GM04503 (cell line): ENCODE measurements at regions not wholly inside any gene's neighbourhood (a gene's known extent, or its start where the extent isn't known, plus 50 kb on each side); places are given as distances from the start of the nearest gene placed in this dataset.
"Not testable (repeated sequence)": the region's sequence is repeated elsewhere in the genome, so short reads cannot be mapped to it uniquely, and the experiment has no call there.

Experiments
- DNase-seq: peaks from one replicate; pipeline ENCODE4 v3.0.0-alpha.2; 2012; ENCODE audit warnings: low read depth

DNA sequence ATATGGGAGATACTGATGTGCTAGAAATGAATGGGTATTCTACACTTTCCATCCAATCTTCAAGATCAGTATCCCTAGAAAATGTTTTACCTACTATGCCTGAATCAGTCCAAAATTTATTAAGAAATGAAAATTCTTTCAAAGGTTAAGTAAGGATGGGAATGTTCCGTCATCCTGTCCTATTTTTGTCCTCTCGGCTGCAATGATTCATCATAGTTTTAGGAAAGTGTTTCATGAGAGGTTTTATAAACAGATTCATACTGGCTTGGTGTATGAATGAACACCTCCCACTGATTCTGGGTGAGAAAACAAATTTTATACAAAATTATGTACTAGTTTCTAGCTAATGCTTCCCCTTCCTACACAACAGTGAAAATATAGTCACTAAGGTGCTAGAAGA is 504.6 kb upstream of the NR5A2 start:
- peak; percentile 9 for DNase-seq

GRCh38 chr1:199529324-199529723 is 498.2 kb upstream of the NR5A2 start:
- DNase-seq = no peak

GRCh38 chr1:199533361-199533760 is 494.1 kb upstream of the NR5A2 start:
- DNase-seq = not testable (repeated sequence)

DNA sequence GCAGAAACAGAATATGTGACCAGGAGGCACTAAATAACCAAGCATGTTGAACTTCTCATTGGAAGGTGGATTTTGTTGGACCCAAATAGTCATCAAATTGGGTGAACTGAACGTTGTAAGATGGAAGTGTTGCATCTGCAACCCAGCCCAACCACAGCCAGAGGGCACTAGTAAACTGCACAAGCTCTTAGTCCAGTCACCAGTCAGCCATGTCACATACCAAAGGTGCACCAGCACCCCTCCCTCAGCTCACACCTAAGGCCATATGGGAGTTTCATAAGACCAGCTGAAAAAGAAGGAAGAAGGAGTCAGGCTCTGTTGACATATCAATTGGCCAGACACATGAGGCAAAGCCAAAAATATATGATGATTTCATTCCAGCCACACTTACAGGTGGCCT is 481.7 kb upstream of the NR5A2 start:
- DNase-seq = no peak

- no peak for DNase-seq
Measured at GRCh38 chr1:199546323-199546722, 481.2 kb upstream of the NR5A2 start.

- no peak for DNase-seq
Measured at GRCh38 chr1:199549421-199549820, 478.1 kb upstream of the NR5A2 start.

- DNase-seq = no peak
Measured at GRCh38 chr1:199550199-199551065, 477.1 kb upstream of the NR5A2 start.

DNA sequence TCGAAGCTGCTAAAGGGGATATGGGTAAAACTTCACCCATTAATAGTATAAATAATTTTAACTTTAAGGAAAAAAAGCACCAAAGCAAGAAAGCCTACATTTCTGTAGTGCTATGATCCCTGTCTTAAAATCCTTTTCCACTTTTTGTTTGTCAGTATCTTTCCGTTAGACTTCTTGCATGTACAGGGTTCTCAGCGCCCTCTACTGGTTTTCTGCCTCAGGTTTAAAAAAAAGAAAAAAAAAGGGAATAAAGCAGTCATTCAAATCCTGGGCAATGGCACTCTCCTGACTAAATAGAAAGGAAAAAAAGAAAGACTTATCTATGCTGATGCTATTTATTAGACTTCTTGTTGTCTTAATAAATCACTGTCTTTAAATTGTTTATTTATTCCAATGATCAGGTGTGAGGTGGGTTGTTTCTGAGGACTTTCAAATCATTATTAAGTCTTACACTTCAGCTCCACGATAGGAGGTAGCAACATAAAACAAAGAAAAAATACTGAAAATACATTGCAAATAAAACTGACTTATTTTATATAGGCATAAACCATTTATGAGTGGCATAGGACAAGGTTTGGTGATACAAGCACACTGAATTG is 475.4 kb upstream of the NR5A2 start:
- peak; percentile 12 for DNase-seq

DNA sequence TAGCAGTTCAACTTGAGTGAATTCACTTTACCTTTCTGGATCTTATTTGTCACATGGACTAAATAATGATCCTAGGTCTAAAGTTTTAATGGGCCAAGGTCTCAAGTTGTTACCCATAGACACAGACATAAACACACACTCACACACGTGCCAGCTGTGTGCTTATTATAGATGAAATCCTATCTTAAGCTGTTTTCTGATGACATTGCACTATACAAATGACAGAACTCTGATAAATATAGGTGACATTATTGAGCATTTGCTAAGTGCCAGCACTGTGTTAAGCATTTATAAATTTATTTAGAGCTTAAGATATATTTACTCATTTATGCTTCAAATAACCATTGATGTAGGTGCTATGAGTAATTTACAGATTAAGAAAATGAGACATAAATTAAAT is 474.4 kb upstream of the NR5A2 start:
- DNase-seq = no peak

DNA sequence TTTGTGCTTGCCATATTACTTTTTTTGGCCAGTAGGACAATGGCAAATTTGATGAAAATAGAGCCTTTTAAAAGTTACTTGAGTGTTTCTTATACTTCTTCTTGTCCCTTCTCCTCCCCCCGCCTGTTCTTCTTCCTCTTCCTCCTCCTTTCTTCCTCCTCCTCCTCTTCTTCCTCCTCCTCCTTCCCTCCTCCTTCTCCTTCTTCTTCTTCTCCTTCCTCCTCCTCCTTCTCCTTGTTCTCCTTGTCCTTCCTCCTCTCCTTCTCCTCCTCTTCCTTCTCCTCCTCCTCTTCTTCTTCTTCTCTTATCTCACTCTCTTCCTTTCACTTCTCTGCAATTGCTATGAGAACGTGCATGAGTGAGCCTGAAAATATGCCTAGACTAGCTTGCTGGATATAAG is 466.2 kb upstream of the NR5A2 start:
- DNase-seq = no peak

- DNase-seq = no peak
Measured at GRCh38 chr1:199573047-199573446, 454.5 kb upstream of the NR5A2 start.

DNA sequence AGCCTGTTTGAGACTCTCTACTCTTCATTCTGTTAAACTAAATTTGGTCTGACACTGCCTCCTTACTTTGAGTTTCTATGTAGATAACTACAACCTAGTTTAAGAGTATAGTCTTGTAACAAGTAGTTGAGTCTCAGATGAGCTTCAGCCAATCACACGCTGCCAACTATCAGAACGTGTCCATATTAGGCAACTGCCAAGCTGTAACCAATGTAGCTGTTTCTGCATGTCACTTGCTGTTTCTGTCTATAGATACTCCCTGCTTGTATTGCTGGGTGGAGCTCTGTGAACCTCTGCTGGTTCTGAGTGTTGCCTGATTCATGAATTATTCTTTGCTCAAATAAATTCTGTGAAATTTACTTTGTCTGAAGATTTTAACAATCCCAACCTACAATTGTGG is 452.6 kb upstream of the NR5A2 start:
- no peak for DNase-seq

DNA sequence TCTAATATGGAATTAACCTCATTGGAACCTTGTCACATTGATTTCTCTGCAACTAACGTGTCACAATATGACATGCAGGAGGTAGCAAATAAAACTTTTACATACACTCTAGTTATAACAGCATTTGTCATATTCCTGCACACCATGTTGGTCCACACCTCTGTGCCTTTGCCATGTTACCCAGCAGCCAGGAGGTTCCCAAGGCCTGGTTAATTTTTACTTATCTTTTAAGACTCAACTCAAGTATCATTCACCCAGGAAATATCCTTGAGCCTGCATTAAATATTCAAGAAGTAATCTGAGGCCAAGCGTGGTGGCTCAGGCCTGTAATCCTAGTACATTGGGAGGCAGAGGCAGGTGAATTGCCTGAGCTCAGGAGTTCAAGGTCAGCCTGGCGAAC is 447.2 kb upstream of the NR5A2 start:
- DNase-seq = no peak

- no peak for DNase-seq
Measured at GRCh38 chr1:199585392-199585791, 442.1 kb upstream of the NR5A2 start.

DNA sequence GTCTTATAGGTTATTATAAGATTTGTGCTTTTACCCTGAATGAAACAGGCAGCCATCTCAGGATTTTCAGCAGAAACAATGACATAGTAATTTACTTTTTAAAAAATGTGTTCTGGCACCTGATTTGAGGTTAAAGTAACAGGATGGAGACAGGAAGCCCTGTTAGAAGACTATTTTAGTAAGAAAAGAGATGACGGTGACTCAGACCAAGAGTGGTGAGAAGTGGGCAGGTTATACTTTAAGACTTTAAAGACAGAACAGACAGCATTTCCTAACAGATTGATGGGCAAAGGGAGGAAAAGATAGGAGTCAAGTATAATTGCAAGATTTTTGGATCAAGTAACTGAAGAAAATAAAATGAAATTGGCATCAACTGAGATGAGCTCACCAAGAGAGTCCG is 436.8 kb upstream of the NR5A2 start:
- DNase-seq = no peak

DNA sequence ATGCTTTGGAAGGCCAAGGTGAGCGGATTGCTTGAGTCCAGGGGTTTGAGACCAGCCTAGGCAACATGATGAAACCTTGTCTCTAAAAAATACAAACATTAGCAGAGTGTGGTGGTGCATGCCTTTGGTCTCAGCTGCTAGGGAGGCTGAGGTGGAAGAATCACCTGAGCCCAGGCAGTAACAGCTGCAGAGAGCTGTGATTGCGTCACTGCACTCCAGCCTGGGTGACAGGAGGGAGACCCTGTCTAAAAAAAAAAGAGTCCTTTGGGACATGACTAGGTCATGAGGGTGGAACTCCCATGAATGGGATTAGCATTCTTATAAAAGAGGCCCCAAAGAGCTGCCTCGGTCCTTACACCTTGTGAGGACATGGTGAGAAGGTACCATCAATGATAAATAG is 436.0 kb upstream of the NR5A2 start:
- DNase-seq = no peak

DNA sequence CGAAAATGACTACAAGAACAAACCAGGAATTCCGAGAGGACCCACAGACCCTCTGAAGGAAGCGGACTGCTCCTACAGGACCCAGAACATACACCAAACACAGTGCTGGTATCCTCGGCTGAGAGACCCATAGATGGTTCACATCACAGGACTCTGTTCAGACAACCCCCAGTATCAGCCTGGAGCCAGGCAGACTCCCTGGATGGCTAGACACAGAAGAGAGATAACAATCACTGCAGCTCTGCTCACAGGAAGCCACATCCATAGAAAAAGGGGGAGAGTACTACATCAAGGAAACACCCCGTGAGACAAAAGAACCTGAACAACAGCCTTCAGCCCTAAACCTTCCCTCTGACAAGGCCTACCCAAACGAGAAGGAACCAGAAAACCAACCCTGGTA is 434.0 kb upstream of the NR5A2 start:
- DNase-seq = no peak

GRCh38 chr1:199596448-199596847 is 431.1 kb upstream of the NR5A2 start:
- not testable (repeated sequence) for DNase-seq

DNA sequence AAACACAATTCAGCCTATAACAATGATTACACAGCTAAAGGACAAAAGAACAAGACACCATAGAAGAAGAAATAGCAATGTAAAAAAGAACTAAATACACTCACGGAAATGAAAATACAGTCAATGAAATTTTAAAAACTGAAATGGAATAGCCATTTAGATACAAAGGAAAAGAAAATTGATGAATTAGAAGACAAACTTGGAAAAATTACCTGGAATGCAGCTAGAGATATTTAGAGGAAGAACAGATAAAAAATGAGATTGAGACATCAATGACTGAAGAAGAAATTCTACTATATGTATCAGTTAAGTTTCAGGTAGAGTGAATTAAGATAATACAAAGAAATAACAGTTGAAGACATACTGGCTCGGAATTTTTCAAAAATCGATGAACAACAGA is 430.4 kb upstream of the NR5A2 start:
- no peak for DNase-seq

DNA sequence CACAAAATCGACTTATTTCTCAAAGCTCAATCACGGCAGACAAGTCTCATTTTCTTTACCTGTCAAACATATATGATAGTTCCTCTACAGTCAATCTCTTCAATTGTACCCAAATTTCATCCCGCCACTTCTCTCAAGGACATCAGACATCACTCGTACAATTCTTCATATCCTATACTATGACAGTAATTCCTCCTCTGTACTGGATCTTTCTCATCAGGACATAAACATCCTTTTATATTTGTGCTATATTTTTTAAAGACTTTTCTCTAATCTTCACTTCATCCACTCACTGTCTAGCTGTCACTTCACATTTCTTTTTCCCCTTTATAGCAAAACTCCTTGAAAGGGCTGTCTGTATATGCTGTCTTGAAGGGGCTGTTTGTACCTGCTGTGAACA is 419.1 kb upstream of the NR5A2 start:
- no peak for DNase-seq

- no peak for DNase-seq
Measured at GRCh38 chr1:199612976-199613774, 414.3 kb upstream of the NR5A2 start.

- DNase-seq = no peak
Measured at GRCh38 chr1:199616947-199617346, 410.6 kb upstream of the NR5A2 start.

- DNase-seq = no peak
Measured at GRCh38 chr1:199619223-199619622, 408.3 kb upstream of the NR5A2 start.
